ENCODE measurements at regions not wholly inside any gene's neighbourhood (a gene's known extent, or its start where the extent isn't known, plus 50 kb on each side); places are given as distances from the start of the nearest gene placed in this dataset.

DNA sequence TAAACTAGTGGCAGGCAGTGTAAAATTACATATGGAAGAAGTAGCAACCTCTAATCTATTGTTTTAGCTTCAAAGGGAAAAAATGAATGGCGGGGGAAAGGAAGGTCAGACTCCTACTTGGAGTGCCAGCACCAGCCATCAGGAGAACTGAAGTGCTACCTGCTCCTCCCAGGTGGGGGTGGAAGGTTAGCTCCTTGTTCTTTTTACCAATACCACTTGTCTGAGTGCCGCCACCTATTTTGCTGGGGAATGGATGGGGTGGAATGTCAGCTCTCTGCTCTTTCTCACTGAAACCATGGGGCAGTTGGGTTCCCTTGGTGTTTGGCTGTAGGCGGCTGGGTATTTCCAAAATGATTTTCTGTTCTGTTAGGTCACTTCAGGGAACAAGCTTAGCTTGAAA lies 428.7 kb upstream of the EPHA3 start:
- H3K4me3 ChIP-seq (replicated peaks; ENCODE audit: insufficient read depth, low read length), result no peak overlapping the region
- no peak for TF ChIP-seq GABPA (IDR thresholded peaks at IDR 0.05; ENCODE audit: low read depth)
- TF ChIP-seq, protein P1, sequence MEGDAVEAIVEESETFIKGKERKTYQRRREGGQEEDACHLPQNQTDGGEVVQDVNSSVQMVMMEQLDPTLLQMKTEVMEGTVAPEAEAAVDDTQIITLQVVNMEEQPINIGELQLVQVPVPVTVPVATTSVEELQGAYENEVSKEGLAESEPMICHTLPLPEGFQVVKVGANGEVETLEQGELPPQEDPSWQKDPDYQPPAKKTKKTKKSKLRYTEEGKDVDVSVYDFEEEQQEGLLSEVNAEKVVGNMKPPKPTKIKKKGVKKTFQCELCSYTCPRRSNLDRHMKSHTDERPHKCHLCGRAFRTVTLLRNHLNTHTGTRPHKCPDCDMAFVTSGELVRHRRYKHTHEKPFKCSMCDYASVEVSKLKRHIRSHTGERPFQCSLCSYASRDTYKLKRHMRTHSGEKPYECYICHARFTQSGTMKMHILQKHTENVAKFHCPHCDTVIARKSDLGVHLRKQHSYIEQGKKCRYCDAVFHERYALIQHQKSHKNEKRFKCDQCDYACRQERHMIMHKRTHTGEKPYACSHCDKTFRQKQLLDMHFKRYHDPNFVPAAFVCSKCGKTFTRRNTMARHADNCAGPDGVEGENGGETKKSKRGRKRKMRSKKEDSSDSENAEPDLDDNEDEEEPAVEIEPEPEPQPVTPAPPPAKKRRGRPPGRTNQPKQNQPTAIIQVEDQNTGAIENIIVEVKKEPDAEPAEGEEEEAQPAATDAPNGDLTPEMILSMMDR (IDR thresholded peaks at IDR 0.05; ENCODE audit: insufficient read depth, low read length), result no peak
- TF ChIP-seq POLR2AphosphoS5 (IDR thresholded peaks at IDR 0.05; ENCODE audit: low read depth), result no peak
- TF ChIP-seq, protein P2, sequence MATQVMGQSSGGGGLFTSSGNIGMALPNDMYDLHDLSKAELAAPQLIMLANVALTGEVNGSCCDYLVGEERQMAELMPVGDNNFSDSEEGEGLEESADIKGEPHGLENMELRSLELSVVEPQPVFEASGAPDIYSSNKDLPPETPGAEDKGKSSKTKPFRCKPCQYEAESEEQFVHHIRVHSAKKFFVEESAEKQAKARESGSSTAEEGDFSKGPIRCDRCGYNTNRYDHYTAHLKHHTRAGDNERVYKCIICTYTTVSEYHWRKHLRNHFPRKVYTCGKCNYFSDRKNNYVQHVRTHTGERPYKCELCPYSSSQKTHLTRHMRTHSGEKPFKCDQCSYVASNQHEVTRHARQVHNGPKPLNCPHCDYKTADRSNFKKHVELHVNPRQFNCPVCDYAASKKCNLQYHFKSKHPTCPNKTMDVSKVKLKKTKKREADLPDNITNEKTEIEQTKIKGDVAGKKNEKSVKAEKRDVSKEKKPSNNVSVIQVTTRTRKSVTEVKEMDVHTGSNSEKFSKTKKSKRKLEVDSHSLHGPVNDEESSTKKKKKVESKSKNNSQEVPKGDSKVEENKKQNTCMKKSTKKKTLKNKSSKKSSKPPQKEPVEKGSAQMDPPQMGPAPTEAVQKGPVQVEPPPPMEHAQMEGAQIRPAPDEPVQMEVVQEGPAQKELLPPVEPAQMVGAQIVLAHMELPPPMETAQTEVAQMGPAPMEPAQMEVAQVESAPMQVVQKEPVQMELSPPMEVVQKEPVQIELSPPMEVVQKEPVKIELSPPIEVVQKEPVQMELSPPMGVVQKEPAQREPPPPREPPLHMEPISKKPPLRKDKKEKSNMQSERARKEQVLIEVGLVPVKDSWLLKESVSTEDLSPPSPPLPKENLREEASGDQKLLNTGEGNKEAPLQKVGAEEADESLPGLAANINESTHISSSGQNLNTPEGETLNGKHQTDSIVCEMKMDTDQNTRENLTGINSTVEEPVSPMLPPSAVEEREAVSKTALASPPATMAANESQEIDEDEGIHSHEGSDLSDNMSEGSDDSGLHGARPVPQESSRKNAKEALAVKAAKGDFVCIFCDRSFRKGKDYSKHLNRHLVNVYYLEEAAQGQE (IDR thresholded peaks at IDR 0.05; ENCODE audit: insufficient replicate concordance, low read depth), result no peak
- no peak for TF ChIP-seq SPI1 (IDR thresholded peaks at IDR 0.05; ENCODE audit: borderline replicate concordance, low read depth)
- no peak overlapping the region for H3K27ac ChIP-seq (replicated peaks)
- H3K27me3 ChIP-seq (ENCODE audit: insufficient read depth, poor library complexity, severe bottlenecking), result no peaks in the 10 kb centered on the region
- no peak for DNase-seq (ENCODE audit: low read depth in 1 of 2, low spot score in 1 of 2)

DNA sequence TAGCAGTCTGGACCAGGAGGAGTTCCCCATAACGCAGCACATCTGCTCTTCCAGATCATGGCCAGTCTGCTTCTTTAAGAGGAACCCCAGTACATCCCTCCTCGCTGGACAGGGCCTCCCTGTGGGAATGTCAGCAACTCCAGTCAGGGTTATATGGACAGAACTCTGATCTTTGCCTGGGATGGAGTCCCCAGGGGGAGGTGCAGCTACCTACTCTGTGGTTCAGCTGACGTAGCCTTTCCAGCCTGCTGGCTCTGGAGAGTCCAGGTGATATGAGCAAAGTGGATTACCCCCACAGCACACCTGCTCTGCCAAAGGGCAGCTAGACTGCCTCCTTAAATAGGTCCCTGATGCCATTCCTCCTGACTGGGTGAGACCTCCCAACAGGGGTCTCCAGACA lies 417.1 kb upstream of the EPHA3 start:
- no peak overlapping the region for H3K4me3 ChIP-seq (replicated peaks; ENCODE audit: insufficient read depth, low read length)
- H3K27ac ChIP-seq (replicated peaks), result no peak overlapping the region
- no peak for TF ChIP-seq GABPA (IDR thresholded peaks at IDR 0.05; ENCODE audit: low read depth)
- TF ChIP-seq SPI1 (IDR thresholded peaks at IDR 0.05; ENCODE audit: borderline replicate concordance, low read depth), result no peak
- no peak for TF ChIP-seq POLR2AphosphoS5 (IDR thresholded peaks at IDR 0.05; ENCODE audit: low read depth)
- TF ChIP-seq, protein P2 (IDR thresholded peaks at IDR 0.05; ENCODE audit: insufficient replicate concordance, low read depth), result no peak
- TF ChIP-seq, protein P1 (IDR thresholded peaks at IDR 0.05; ENCODE audit: insufficient read depth, low read length), result no peak
- no peaks in the 10 kb centered on the region for H3K27me3 ChIP-seq (ENCODE audit: insufficient read depth, poor library complexity, severe bottlenecking)
- no peak for DNase-seq (ENCODE audit: low read depth in 1 of 2, low spot score in 1 of 2)

DNA sequence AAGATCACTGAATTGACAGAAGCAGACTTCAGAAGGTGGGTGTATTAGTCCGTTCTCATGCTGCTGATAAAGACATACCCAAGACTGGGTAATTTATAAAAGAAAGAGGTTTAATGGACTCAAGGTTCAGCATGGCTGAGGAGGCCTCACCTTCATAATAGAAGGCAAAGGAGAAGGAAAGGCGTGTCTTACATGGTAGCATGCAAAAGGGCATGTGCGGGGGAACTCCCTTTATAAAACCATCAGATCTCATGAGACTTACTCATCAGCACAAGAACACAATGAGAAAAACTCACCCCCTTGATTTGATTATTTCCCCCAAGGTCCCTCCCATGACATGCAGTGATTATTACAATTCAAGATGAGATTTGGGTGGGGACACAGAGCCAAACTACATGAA lies 416.3 kb upstream of the EPHA3 start:
- no peak for DNase-seq (ENCODE audit: low read depth in 1 of 2, low spot score in 1 of 2)
- Histone ChIP-seq H3K27ac (replicated peaks) (no peak overlapping the region), H3K27me3 (ENCODE audit: insufficient read depth, poor library complexity, severe bottlenecking) (no peaks in the 10 kb centered on the region), H3K4me3 (replicated peaks; ENCODE audit: insufficient read depth, low read length) (no peak overlapping the region)
- TF ChIP-seq, protein P1 (IDR thresholded peaks at IDR 0.05; ENCODE audit: insufficient read depth, low read length), result no peak
- no peak for TF ChIP-seq POLR2AphosphoS5 (IDR thresholded peaks at IDR 0.05; ENCODE audit: low read depth)
- no peak for TF ChIP-seq SPI1 (IDR thresholded peaks at IDR 0.05; ENCODE audit: borderline replicate concordance, low read depth)
- no peak for TF ChIP-seq GABPA (IDR thresholded peaks at IDR 0.05; ENCODE audit: low read depth)
- TF ChIP-seq, protein P2 (IDR thresholded peaks at IDR 0.05; ENCODE audit: insufficient replicate concordance, low read depth), result no peak
